EH (cell line): ENCODE measurements at regions not wholly inside any gene's neighbourhood (a gene's known extent, or its start where the extent isn't known, plus 50 kb on each side); places are given as distances from the start of the nearest gene placed in this dataset.

ENCODE experiments used
- DNase-seq: peaks from one replicate; pipeline ENCODE4 v3.0.0-alpha.2; 2015; ENCODE audit warnings: low read depth

DNA sequence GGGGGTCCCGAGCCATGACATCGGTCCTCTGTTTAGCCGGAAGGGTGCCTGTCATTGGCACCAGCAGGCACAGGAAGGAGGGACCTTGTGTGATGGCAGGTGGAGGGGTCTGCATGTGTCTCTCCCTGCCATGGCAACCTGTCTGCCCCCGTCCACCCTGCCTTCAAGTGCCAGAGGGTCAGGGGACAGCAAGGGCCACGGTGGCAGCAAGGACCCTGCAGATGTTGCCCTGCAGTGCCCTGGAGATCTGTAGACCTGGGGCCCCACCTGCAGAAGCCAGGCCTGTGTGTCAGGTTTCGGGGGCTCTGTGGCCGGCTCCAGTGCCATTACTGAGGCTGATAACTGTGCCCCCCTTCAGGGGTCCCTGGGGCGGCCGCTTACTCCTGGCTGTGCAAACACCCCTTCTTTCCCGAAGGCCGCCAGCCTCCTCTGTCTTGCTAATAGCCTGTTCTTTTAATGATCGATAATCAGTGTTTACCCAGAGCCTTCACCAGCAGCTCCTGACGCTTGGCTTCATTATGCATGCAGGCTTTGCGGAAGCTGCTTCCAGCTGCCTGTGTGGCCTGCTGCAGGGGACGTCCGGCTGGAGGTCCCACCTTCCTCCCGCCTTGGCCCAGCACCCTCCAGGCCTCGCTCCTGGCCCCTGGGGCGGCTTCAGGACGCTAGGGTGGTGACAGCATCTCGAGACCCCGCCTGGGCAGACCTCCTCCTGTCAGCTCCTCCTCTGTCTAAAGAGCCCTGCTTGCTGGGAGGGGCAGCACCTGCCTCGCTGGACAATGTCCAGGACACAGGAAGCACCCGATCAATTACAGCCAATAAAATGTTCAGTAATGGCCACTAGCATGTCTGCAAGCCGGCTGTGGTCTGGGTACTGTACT is 153.0 kb downstream of the KIF26A start:
- no peak for DNase-seq

DNA sequence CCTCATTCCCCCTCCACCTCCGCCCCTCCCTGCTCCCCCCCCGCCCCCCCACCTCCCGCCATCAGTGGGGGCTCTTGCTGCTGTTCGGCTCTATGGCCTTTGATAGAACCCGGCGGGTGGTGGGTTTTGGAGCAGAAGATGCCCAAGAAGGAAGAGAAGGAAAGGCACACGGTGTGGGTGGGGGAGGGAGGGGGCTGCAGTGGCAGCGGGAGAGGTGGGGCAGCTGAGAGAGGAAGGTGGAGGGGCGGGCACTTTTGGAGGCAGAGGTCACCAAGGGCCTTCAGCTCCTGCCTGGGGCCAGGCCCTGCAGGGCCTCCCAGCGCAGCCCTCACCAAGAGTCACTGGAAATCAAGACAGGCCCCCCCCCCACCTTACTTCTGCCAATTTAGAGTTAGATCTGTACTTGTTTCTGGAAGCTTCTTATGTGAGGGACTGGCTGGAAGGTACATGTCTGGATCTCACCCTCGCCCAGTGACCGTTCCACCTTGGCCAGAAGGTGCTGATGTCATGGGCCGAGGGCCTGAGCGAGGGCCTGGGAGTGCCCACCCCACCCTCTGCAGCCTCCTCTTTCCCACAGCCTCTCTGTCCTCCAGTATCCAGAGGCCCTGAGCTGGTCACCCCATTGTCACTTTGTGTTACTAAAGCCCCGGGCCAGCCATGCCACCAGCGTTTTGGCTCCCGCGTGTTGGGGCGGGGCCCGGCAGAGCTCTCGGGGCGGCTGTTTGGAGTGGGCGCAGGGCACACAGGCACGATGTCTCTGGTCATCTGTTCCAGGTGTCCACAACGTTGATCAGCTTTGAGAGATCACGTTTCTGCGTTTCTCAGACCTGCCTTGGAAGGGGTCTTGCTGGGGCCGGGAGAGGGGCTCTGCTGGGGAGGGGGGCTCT is 153.9 kb downstream of the KIF26A start:
- DNase-seq, result no peak

- DNase-seq, result no peak
These were observed 154.9 kb downstream of the KIF26A start for GRCh38 chr14:104293231-104293841.

DNA sequence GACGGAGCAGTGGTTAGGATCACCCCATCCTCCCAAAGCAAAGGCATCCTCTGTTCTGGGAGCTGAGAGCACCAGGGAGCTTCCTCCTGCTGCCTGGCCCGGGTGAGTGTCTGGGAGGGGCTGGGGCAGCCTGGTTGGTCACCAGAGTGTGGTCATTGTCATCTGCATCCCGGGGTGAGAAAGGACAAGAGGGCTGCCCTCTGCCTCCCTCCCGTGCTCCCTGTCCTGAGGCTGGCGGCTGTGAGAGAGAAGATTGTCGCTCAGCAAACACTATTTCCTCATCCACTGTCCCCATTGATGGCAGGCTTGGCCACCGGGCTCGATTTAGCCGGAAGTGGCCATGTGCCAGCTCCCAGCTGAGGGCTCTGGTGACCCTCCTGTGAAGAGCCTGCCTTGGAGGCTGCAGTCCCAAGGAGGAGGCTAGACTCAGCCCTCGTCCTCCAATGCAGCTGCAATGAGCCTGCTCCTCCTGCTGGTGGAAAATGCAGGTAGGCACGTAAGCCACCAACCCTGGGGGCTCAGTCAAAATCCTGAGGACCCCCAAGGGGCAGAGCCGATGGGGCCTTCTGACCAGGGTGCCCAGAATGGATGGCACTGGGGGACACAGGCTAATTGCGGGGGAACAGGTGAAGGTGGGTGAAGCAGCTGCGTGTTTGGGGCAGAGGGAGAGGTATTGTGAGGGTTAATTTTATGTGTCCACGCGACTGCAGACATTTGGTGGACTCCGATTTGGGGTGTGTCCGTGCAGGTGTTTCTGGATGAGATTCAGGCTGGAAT is 155.7 kb downstream of the KIF26A start:
- no peak for DNase-seq

DNA sequence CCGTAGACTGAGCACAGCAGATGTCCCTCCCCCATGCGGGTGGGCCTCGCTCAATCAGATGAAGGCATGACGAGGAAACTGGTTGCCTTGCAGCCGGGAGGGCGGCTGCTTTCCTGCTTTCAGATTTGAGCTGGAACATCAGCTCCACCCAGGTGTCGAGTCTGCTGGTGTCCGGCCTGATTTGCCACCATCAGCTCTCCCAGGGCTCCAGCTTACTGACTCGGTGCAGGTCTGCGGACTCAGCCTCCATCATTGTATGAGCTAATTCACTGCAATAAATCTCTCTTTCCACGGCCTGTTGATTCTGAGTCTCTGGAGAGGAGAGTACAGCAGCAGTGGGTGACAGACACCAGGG is 156.2 kb downstream of the KIF26A start:
- no peak for DNase-seq

DNA sequence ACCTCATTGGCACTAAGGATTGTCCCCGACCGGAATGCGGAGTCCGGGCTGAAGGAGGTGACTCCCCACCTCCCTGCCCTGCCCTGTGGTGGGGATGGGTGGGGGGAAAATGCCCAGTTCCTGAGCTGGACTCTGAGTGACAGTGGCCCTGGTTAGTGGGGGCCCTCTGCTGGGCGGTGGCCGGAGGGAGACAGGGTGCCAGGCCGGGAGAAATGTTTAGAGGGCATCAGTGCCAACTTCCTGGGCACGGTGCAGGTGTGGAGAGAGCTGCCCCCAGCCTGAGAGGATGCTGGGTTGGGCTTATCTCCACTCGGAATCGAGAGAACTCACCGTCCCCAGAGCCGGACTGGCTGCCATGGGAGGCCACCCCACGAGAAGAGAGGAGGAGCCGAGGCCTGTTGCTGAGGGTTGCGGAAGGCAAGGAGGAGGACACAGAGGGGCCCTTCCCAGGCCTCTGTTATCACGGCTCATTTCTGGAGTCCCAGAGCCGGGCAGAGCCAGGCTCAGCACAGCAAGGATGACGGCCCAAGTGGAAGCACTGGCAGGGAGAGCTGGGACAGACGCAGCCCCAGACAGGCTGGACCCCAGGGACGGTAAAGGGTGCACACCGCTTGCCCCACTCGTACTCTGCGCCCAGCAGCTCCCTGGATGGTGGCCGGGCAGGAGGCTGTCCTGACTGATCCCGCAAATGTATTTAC is 156.7 kb downstream of the KIF26A start:
- no peak for DNase-seq

DNA sequence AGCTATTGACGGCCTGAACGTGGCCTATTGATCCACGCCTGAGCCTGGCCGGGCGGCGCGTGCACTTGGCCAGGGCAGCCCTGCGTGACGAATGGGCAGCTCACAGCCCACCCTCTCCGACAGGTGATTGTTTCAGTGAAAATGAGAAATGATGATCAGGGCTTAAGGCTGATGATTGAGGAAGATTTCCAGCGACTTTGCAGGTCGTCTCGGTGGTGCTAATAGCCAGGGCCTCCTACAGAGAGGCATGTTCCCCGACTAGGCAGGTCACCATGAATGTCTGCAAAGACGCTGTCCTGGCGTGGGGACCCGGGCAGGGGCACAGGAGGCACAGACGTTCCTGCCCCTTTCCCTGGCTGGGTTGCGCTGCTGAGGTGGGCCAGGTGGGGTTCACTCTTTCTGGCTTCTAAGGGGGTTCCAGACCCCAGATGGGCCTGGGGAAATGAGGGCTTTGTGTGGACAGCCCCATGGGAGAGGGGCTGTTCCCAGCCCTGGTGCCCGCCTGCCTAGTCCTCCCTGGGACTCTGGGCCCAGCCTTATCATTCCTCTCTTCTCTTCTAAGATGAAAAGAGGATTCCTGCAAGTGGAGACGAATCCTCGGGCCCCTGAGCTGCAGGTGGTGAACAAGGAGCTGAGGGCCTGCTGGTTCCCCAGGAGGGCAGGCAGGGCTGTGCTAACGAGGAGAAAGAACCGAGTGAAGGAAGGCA is 157.4 kb downstream of the KIF26A start:
- no peak for DNase-seq

DNA sequence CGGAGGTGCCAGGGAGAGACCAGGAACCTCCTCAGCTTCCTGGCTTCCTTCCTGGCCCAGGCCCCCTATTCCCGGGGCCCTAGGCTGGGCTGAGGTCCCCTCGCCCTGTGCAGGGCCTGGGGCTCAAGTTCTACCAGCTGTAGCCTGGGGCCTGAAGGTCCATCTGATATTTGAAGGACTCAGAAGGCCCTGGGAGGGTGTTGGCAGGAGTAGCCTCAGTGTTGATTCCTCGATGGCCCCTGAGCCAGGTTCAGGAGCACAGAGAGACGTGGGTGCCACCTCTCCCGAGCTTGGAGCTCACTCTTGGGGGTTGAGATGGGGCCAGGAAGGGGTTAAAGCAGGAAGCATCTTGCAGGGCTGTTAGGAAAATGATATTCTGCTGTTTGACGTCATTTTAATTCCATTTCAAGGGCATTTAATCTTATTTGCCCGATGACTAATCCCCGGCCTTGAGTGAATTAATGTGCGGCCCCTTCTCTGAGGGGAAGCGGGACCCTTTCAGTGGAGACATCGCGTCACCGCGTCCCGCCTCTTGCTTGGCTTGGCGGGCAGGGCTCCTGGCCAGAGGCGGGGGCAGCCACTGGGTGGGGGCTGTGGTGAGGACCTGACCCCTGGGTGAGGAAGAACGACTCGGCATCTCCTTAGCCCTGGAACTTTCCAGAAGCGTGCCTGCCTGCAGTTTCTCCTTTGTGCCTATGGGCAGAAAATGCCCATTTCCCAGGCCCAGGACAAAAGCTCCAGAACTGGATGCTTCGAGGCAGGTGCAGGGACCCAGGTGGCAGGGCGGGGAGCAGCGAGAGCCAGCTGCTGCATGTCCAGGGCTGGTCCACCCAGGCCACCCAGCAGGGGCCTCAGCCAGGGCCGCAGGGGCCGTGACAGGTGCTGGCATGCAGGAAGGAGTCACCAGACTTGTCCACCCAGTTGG is 158.3 kb downstream of the KIF26A start:
- no peak for DNase-seq

DNA sequence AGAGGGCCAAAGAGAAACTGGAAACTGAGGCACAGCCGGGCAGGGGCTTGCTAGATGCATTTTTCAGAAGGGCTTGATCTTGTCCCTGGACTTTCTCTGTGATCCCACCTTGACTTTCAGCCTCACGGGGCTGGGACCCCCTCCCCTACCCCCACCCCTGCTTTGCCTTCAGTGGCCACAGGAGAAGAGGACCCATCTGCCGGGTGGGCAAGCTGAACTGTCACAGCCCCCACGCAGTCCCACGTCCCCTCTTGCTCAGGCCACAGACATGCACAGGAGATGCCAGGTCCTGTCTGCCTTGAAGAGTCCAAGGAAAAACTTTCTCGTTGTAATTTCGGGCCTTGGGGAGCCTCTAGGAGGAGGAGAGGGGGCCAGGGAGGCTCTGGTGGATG is 158.9 kb downstream of the KIF26A start:
- DNase-seq, result no peak

- DNase-seq, result no peak
These were observed 159.5 kb downstream of the KIF26A start for GRCh38 chr14:104297721-104298401.

DNA sequence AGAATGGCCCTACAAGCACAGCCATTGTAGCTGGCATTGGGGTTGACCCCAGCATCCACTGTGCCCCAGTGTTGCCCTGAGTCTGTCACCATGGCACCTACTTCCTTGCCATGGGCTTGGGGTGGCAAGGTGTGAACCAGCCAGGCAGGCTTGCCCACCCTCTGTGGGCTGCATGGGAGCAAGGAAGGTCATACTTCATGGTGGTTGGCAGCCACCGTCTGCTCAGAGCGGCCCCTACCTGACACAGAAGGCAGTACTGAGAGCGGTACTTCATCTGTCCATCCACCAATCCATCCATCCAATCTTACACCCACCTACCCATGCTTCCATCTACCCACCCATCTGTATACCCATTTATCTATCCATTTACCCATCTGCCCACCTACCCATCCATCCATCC is 160.1 kb downstream of the KIF26A start:
- no peak for DNase-seq

- no peak for DNase-seq
These were observed 161.8 kb downstream of the KIF26A start for GRCh38 chr14:104299993-104300761.

- no peak for DNase-seq
These were observed 163.5 kb downstream of the KIF26A start for GRCh38 chr14:104301731-104302460.

GRCh38 chr14:104302794-104303405 is 164.5 kb downstream of the KIF26A start:
- no peak for DNase-seq

GRCh38 chr14:104303705-104304425 is 165.5 kb downstream of the KIF26A start:
- no peak for DNase-seq
